GM23248 (cell line): ENCODE measurements at regions not wholly inside any gene's neighbourhood (a gene's known extent, or its start where the extent isn't known, plus 50 kb on each side); places are given as distances from the start of the nearest gene placed in this dataset.

Experiments used
- EZH2 ChIP-seq: fragments of 200-600 bp; sonication (generic); IDR thresholded peaks from 2 replicates; pipeline ENCODE4 v1.6.1; 2018; ENCODE audit warnings: antibody characterized with exemption, mild to moderate bottlenecking; ENCODE audit not compliant: insufficient read depth, poor library complexity, severe bottlenecking
- EZH2phosphoT487 ChIP-seq: fragments of 200-600 bp; sonication (generic); IDR thresholded peaks from 2 replicates; pipeline ENCODE4 v1.6.1; 2018; ENCODE audit warnings: antibody characterized with exemption, moderate library complexity, mild to moderate bottlenecking, low read depth; ENCODE audit not compliant: insufficient read depth

DNA sequence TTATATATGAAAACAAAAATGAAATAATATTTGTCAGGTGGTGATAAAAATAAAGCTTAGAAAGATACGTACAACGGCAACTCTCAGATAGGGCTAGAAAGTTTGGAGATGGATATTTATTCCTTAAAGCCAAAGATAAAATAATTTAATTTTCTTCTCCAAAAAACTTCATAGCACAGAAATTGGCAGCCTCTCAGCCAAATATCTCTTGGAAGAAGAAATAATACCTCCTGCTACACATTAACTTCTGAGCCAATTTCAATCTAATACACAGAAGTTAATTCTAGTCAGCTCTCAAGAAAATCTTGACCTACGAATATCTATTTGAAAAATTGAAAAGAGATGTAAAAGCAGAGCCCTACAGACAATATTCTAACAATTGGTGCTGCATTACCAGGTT is 122.4 kb downstream of the TES start:
- TF ChIP-seq EZH2, result no peak
- no peak for TF ChIP-seq EZH2phosphoT487
